ENCODE measurements at regions not wholly inside any gene's neighbourhood (a gene's known extent, or its start where the extent isn't known, plus 50 kb on each side); places are given as distances from the start of the nearest gene placed in this dataset.
"Not testable (repeated sequence)": the region's sequence is repeated elsewhere in the genome, so short reads cannot be mapped to it uniquely, and the experiment has no call there.

GRCh38 chr4:14400307-14400706 is 602.0 kb upstream of the CPEB2 start:
- no peak for DNase-seq (ENCODE audit: low spot score)
- in situ Hi-C loops (cut with HindIII; ENCODE audit: low sequenced_read_pairs): no loop called here

GRCh38 chr4:14403132-14403531 is 599.1 kb upstream of the CPEB2 start:
- in situ Hi-C loops (cut with HindIII; ENCODE audit: low sequenced_read_pairs): no loop called here
- DNase-seq (ENCODE audit: low spot score): no peak

GRCh38 chr4:14404730-14405129 is 597.6 kb upstream of the CPEB2 start:
- in situ Hi-C loops (cut with HindIII; ENCODE audit: low sequenced_read_pairs): no loop called here
- no peak for DNase-seq (ENCODE audit: low spot score)

GRCh38 chr4:14410516-14410915 is 591.8 kb upstream of the CPEB2 start:
- in situ Hi-C loops (cut with HindIII; ENCODE audit: low sequenced_read_pairs): no loop called here
- DNase-seq (ENCODE audit: low spot score): no peak

- in situ Hi-C loops (cut with HindIII; ENCODE audit: low sequenced_read_pairs): no loop called here
- DNase-seq (ENCODE audit: low spot score): no peak
Measured at GRCh38 chr4:14415146-14415545, 587.1 kb upstream of the CPEB2 start.

- in situ Hi-C loops (cut with HindIII; ENCODE audit: low sequenced_read_pairs): no loop called here
- DNase-seq (ENCODE audit: low spot score): no peak
Measured at GRCh38 chr4:14419516-14419915, 582.8 kb upstream of the CPEB2 start.

- DNase-seq (ENCODE audit: low spot score); in situ Hi-C loops (cut with HindIII; ENCODE audit: low sequenced_read_pairs): not testable (repeated sequence)
Measured at GRCh38 chr4:14426297-14426696, 576.0 kb upstream of the CPEB2 start.

- DNase-seq (ENCODE audit: low spot score): no peak
Measured at GRCh38 chr4:14428125-14428524, 574.2 kb upstream of the CPEB2 start.

GRCh38 chr4:14431155-14432134 is 570.8 kb upstream of the CPEB2 start:
- in situ Hi-C loops (cut with HindIII; ENCODE audit: low sequenced_read_pairs): no loop called here
- no peak for DNase-seq (ENCODE audit: low spot score)

More at GRCh38 chr4:14428125-14428524, 574.2 kb upstream of the CPEB2 start:
- in situ Hi-C loops (cut with HindIII; ENCODE audit: low sequenced_read_pairs): no loop called here

- no peak for DNase-seq (ENCODE audit: low spot score)
- in situ Hi-C loops (cut with HindIII; ENCODE audit: low sequenced_read_pairs): no loop called here
Measured at GRCh38 chr4:14434483-14434882, 567.8 kb upstream of the CPEB2 start.

GRCh38 chr4:14434916-14435315 is 567.4 kb upstream of the CPEB2 start:
- in situ Hi-C loops (cut with HindIII; ENCODE audit: low sequenced_read_pairs): no loop called here
- no peak for DNase-seq (ENCODE audit: low spot score)

- in situ Hi-C loops (cut with HindIII; ENCODE audit: low sequenced_read_pairs): no loop called here
- no peak for DNase-seq (ENCODE audit: low spot score)
Measured at GRCh38 chr4:14441561-14441960, 560.7 kb upstream of the CPEB2 start.

GRCh38 chr4:14445882-14446281 is 556.4 kb upstream of the CPEB2 start:
- no peak for DNase-seq (ENCODE audit: low spot score)
- in situ Hi-C loops (cut with HindIII; ENCODE audit: low sequenced_read_pairs): no loop called here

- DNase-seq (ENCODE audit: low spot score): no peak
- in situ Hi-C loops (cut with HindIII; ENCODE audit: low sequenced_read_pairs): no loop called here
Measured at GRCh38 chr4:14446311-14446710, 556.0 kb upstream of the CPEB2 start.

- DNase-seq (ENCODE audit: low spot score): no peak
- in situ Hi-C loops (cut with HindIII; ENCODE audit: low sequenced_read_pairs): no loop called here
Measured at GRCh38 chr4:14446904-14447303, 555.4 kb upstream of the CPEB2 start.

- no peak for DNase-seq (ENCODE audit: low spot score)
- in situ Hi-C loops (cut with HindIII; ENCODE audit: low sequenced_read_pairs): no loop called here
Measured at GRCh38 chr4:14449308-14449707, 553.0 kb upstream of the CPEB2 start.

- in situ Hi-C loops (cut with HindIII; ENCODE audit: low sequenced_read_pairs): no loop called here
- no peak for DNase-seq (ENCODE audit: low spot score)
Measured at GRCh38 chr4:14452001-14452400, 550.3 kb upstream of the CPEB2 start.

- in situ Hi-C loops (cut with HindIII; ENCODE audit: low sequenced_read_pairs): no loop called here
- no peak for DNase-seq (ENCODE audit: low spot score)
Measured at GRCh38 chr4:14452764-14453163, 549.5 kb upstream of the CPEB2 start.

GRCh38 chr4:14458463-14458862 is 543.8 kb upstream of the CPEB2 start:
- in situ Hi-C loops (cut with HindIII; ENCODE audit: low sequenced_read_pairs): no loop called here

GRCh38 chr4:14465057-14465456 is 537.2 kb upstream of the CPEB2 start:
- DNase-seq (ENCODE audit: low spot score): no peak
- in situ Hi-C loops (cut with HindIII; ENCODE audit: low sequenced_read_pairs): no loop called here

More at GRCh38 chr4:14458463-14458862, 543.8 kb upstream of the CPEB2 start:
- no peak for DNase-seq (ENCODE audit: low spot score)

GRCh38 chr4:14465507-14465906 is 536.8 kb upstream of the CPEB2 start:
- no peak for DNase-seq (ENCODE audit: low spot score)
- in situ Hi-C loops (cut with HindIII; ENCODE audit: low sequenced_read_pairs): no loop called here
